ENCODE measurements at regions not wholly inside any gene's neighbourhood (a gene's known extent, or its start where the extent isn't known, plus 50 kb on each side); places are given as distances from the start of the nearest gene placed in this dataset.

DNA sequence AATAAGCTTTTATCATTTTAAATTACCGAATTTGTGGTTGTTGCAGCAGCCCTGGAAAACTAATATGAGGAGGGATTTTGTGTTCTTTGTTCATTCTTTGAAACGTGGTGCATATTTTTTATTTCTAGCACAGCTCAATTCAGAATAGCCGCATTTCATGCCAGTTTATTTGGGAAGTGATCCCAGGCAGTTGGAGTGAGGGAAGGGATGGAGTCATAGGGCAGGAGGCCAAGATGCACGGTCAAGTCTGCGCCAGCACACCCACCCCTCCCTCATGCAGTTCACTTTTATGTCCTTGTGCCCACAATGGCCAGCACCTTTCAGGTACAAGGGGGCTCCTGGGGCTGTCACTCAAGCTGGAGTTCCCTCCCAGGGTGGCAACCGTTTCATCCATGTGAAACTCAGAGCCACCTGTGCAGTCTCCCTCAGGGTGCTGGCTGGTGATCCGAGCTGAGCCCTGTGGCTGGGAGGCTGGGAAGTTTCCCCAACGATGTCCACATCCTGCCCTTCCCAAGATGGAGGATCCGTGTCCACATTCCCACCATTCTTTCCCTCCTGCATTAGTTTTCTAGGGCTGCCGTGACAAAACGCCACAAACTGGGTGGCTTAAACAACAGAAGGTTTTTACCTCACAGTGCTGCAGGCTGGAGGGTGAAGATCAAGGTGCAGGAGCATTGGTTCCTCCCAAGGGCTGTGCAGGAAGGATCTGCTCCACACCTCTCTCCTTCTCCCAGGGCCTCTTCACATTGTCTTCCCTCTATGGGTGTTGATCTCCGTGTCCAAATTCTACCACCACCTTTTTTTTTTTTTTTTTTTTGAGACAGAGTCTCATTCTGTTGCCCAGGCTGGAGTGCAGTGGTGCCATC lies 68.5 kb upstream of the ITGA6 start:
- TF ChIP-seq EZH2phosphoT487 (IDR thresholded peaks at IDR 0.05; ENCODE audit: borderline replicate concordance, low read depth, low read length): no peak
- TF ChIP-seq, protein P1, sequence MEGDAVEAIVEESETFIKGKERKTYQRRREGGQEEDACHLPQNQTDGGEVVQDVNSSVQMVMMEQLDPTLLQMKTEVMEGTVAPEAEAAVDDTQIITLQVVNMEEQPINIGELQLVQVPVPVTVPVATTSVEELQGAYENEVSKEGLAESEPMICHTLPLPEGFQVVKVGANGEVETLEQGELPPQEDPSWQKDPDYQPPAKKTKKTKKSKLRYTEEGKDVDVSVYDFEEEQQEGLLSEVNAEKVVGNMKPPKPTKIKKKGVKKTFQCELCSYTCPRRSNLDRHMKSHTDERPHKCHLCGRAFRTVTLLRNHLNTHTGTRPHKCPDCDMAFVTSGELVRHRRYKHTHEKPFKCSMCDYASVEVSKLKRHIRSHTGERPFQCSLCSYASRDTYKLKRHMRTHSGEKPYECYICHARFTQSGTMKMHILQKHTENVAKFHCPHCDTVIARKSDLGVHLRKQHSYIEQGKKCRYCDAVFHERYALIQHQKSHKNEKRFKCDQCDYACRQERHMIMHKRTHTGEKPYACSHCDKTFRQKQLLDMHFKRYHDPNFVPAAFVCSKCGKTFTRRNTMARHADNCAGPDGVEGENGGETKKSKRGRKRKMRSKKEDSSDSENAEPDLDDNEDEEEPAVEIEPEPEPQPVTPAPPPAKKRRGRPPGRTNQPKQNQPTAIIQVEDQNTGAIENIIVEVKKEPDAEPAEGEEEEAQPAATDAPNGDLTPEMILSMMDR (conservative IDR thresholded peaks at IDR 0.05; ENCODE audit: low read length): no peak
- ChIA-PET CTCF (ENCODE audit: unreplicated experiment) (no interaction called here), POLR2A (no interaction called here)
- no TSS peak for BruUV-seq (replicated peaks)
- H3K9me3 ChIP-seq (ENCODE audit: low read length): no peaks in the 10 kb centered on the region
- no peaks in the 10 kb centered on the region for H4K20me1 ChIP-seq (ENCODE audit: insufficient read depth, low read length)
- no peaks in the 10 kb centered on the region for H3K79me2 ChIP-seq (ENCODE audit: insufficient read depth, low read depth, low read length)
- H3K4me3 ChIP-seq (ENCODE audit: low read depth, low read length, poor library complexity, severe bottlenecking): no peak overlapping the region
- H3K4me2 ChIP-seq (ENCODE audit: low read length): no peak overlapping the region
- H3K36me3 ChIP-seq (ENCODE audit: insufficient read depth, low read length): no peaks in the 10 kb centered on the region
- DNase-seq (ENCODE audit: low spot score): no peak
- H2AFZ ChIP-seq (ENCODE audit: low read length): no peak overlapping the region
- H3K9me2 ChIP-seq (ENCODE audit: insufficient read depth, low read length): no peaks in the 10 kb centered on the region
- H3K4me1 ChIP-seq (ENCODE audit: insufficient read depth, low read length, poor library complexity, severe bottlenecking): no peaks in the 10 kb centered on the region
- intact Hi-C loops (cut with micrococcal nuclease; ENCODE audit: unreplicated experiment): no loop called here
- no peak overlapping the region for H3K27ac ChIP-seq (ENCODE audit: low read depth, low read length, poor library complexity, severe bottlenecking)

GRCh38 chr2:172361360-172361759 lies 66.0 kb upstream of the ITGA6 start:
- H3K79me2 ChIP-seq (ENCODE audit: insufficient read depth, low read depth, low read length): no peaks in the 10 kb centered on the region
- BruUV-seq (replicated peaks): no TSS peak
- CTCF ChIA-PET (ENCODE audit: unreplicated experiment): no interaction called here
- no peaks in the 10 kb centered on the region for H3K36me3 ChIP-seq (ENCODE audit: insufficient read depth, low read length)
- no peaks in the 10 kb centered on the region for H3K9me2 ChIP-seq (ENCODE audit: insufficient read depth, low read length)
- no peak for DNase-seq (ENCODE audit: low spot score)
- no peak overlapping the region for H3K4me3 ChIP-seq (ENCODE audit: low read depth, low read length, poor library complexity, severe bottlenecking)
- no peak overlapping the region for H3K27ac ChIP-seq (ENCODE audit: low read depth, low read length, poor library complexity, severe bottlenecking)
- no peak overlapping the region for H2AFZ ChIP-seq (ENCODE audit: low read length)
- POLR2A ChIA-PET: interaction anchor here (0.6 kb wide), 2 partner anchors 31 to 1287 kb away, joined by 5 to 7 read pairs; no protein-coding TSS in a partner anchor
- no peaks in the 10 kb centered on the region for H4K20me1 ChIP-seq (ENCODE audit: insufficient read depth, low read length)
- H3K9me3 ChIP-seq (ENCODE audit: low read length): no peaks in the 10 kb centered on the region
- H3K4me2 ChIP-seq (ENCODE audit: low read length): no peak overlapping the region
- TF ChIP-seq, protein P1 (conservative IDR thresholded peaks at IDR 0.05; ENCODE audit: low read length): no peak
- TF ChIP-seq EZH2phosphoT487 (IDR thresholded peaks at IDR 0.05; ENCODE audit: borderline replicate concordance, low read depth, low read length): no peak
- intact Hi-C loops (cut with micrococcal nuclease; ENCODE audit: unreplicated experiment): no loop called here
- H3K4me1 ChIP-seq (ENCODE audit: insufficient read depth, low read length, poor library complexity, severe bottlenecking): no peaks in the 10 kb centered on the region

GRCh38 chr2:172361840-172362239 lies 65.5 kb upstream of the ITGA6 start:
- intact Hi-C loops (cut with micrococcal nuclease; ENCODE audit: unreplicated experiment): no loop called here
- H3K4me2 ChIP-seq (ENCODE audit: low read length): no peak overlapping the region
- no peak overlapping the region for H3K4me3 ChIP-seq (ENCODE audit: low read depth, low read length, poor library complexity, severe bottlenecking)
- ChIA-PET CTCF (ENCODE audit: unreplicated experiment) (no interaction called here), POLR2A (interaction anchor here (0.6 kb wide), 3 partner anchors 31 to 1287 kb away, joined by 3 to 7 read pairs (median 5); no protein-coding TSS in a partner anchor)
- H2AFZ ChIP-seq (ENCODE audit: low read length): no peak overlapping the region
- TF ChIP-seq, protein P1 (conservative IDR thresholded peaks at IDR 0.05; ENCODE audit: low read length): no peak
- TF ChIP-seq EZH2phosphoT487 (IDR thresholded peaks at IDR 0.05; ENCODE audit: borderline replicate concordance, low read depth, low read length): no peak
- BruUV-seq (replicated peaks): no TSS peak
- H3K79me2 ChIP-seq (ENCODE audit: insufficient read depth, low read depth, low read length): no peaks in the 10 kb centered on the region
- no peak overlapping the region for H3K27ac ChIP-seq (ENCODE audit: low read depth, low read length, poor library complexity, severe bottlenecking)
- no peak for DNase-seq (ENCODE audit: low spot score)
- H3K9me3 ChIP-seq (ENCODE audit: low read length): no peaks in the 10 kb centered on the region
- no peaks in the 10 kb centered on the region for H3K4me1 ChIP-seq (ENCODE audit: insufficient read depth, low read length, poor library complexity, severe bottlenecking)
- H4K20me1 ChIP-seq (ENCODE audit: insufficient read depth, low read length): no peaks in the 10 kb centered on the region
- no peaks in the 10 kb centered on the region for H3K36me3 ChIP-seq (ENCODE audit: insufficient read depth, low read length)
- H3K9me2 ChIP-seq (ENCODE audit: insufficient read depth, low read length): no peaks in the 10 kb centered on the region
